ENCODE measurements at regions not wholly inside any gene's neighbourhood (a gene's known extent, or its start where the extent isn't known, plus 50 kb on each side); places are given as distances from the start of the nearest gene placed in this dataset.

DNA sequence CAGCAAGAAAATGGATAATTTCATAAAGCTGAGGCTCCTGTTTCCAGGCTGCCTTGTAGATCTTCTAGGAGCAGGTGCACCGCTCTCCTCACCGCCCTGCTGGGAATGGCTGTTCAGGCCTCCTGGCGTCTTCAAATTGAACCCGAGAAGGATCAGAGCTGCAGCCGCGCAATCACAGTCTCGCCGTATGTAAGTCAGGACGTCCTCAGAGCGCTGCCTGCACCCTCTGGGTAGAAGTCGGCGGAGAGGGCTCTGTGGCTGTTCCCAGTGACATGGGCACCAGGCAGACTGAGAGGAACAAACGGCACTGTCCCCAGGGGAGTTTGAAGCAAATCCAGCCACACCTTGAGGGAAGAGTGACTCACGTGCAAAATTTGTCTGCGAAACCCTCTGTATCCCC, 476.9 kb downstream of the TCERG1L start:
- TF ChIP-seq, protein P1, sequence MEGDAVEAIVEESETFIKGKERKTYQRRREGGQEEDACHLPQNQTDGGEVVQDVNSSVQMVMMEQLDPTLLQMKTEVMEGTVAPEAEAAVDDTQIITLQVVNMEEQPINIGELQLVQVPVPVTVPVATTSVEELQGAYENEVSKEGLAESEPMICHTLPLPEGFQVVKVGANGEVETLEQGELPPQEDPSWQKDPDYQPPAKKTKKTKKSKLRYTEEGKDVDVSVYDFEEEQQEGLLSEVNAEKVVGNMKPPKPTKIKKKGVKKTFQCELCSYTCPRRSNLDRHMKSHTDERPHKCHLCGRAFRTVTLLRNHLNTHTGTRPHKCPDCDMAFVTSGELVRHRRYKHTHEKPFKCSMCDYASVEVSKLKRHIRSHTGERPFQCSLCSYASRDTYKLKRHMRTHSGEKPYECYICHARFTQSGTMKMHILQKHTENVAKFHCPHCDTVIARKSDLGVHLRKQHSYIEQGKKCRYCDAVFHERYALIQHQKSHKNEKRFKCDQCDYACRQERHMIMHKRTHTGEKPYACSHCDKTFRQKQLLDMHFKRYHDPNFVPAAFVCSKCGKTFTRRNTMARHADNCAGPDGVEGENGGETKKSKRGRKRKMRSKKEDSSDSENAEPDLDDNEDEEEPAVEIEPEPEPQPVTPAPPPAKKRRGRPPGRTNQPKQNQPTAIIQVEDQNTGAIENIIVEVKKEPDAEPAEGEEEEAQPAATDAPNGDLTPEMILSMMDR (optimal IDR thresholded peaks at IDR 0.05 in 1 of 3, IDR thresholded peaks at IDR 0.05 in 1 of 3, conservative IDR thresholded peaks at IDR 0.05 in 1 of 3; ENCODE audit: extremely low read depth in 1 of 3, insufficient read depth in 2 of 3, low read length in 3 of 3) = no peak
- TF ChIP-seq EZH2 (IDR thresholded peaks at IDR 0.05; ENCODE audit: low read length) = no peak
